ENCODE measurements at regions not wholly inside any gene's neighbourhood (a gene's known extent, or its start where the extent isn't known, plus 50 kb on each side); places are given as distances from the start of the nearest gene placed in this dataset.

- TF ChIP-seq EZH2phosphoT487 (IDR thresholded peaks at IDR 0.05; ENCODE audit: low read depth, severe bottlenecking, unreplicated experiment) (no peak), CTCF (IDR thresholded peaks at IDR 0.05; ENCODE audit: poor library complexity) (no peak), EZH2 (IDR thresholded peaks at IDR 0.05; ENCODE audit: borderline replicate concordance) (no peak)
- Histone ChIP-seq H3K9me2 (replicated peaks; ENCODE audit: insufficient read depth) (no peaks in the 10 kb centered on the region), H3K4me1 (ENCODE audit: insufficient read depth) (peaks cover 7% of the 10 kb centered on the region), H3K36me3 (replicated peaks; ENCODE audit: insufficient read depth, low read depth) (no peaks in the 10 kb centered on the region), H3K27ac (peak overlapping the region; percentile 72), H3K4me2 (peak overlapping the region; percentile 21), H3K79me2 (no peaks in the 10 kb centered on the region), H4K20me1 (ENCODE audit: insufficient read depth, poor library complexity, severe bottlenecking) (no peaks in the 10 kb centered on the region), H3K4me3 (no peak overlapping the region), H3K9me3 (ENCODE audit: low read depth) (no peaks in the 10 kb centered on the region), H2AFZ (no peak overlapping the region), H3K27me3 (no peaks in the 10 kb centered on the region)
- 85% methylated on average over 6 of the region's 6 CpGs for WGBS (ENCODE audit: low lambda C conversion rate, missing lambda C conversion rate)
- DNase-seq (ENCODE audit: low spot score) = no peak
Observed at GRCh38 chr6:25192590-25193459, 86.3 kb upstream of the CARMIL1 start.

GRCh38 chr6:25193460-25194171, 85.6 kb upstream of the CARMIL1 start:
- Histone ChIP-seq H3K36me3 (replicated peaks; ENCODE audit: insufficient read depth, low read depth) (no peaks in the 10 kb centered on the region), H4K20me1 (ENCODE audit: insufficient read depth, poor library complexity, severe bottlenecking) (no peaks in the 10 kb centered on the region), H3K9me3 (ENCODE audit: low read depth) (no peaks in the 10 kb centered on the region), H3K27me3 (no peaks in the 10 kb centered on the region), H2AFZ (no peak overlapping the region), H3K27ac (peak overlapping the region; percentile 72), H3K9me2 (replicated peaks; ENCODE audit: insufficient read depth) (no peaks in the 10 kb centered on the region), H3K4me3 (no peak overlapping the region), H3K4me2 (peak overlapping the region; percentile 21), H3K4me1 (ENCODE audit: insufficient read depth) (peaks cover 7% of the 10 kb centered on the region), H3K79me2 (no peaks in the 10 kb centered on the region)
- WGBS (ENCODE audit: low lambda C conversion rate, missing lambda C conversion rate) = 60% methylated on average over 5 of the region's 6 CpGs
- DNase-seq (ENCODE audit: low spot score) = peak; percentile 56
- TF ChIP-seq CTCF (IDR thresholded peaks at IDR 0.05; ENCODE audit: poor library complexity) (no peak), EZH2phosphoT487 (IDR thresholded peaks at IDR 0.05; ENCODE audit: low read depth, severe bottlenecking, unreplicated experiment) (no peak), EZH2 (IDR thresholded peaks at IDR 0.05; ENCODE audit: borderline replicate concordance) (no peak)

GRCh38 chr6:25194172-25194678, 84.9 kb upstream of the CARMIL1 start:
- H3K27ac ChIP-seq = peak overlapping the region; percentile 15
- TF ChIP-seq EZH2phosphoT487 (IDR thresholded peaks at IDR 0.05; ENCODE audit: low read depth, severe bottlenecking, unreplicated experiment) (no peak), CTCF (IDR thresholded peaks at IDR 0.05; ENCODE audit: poor library complexity) (no peak), EZH2 (IDR thresholded peaks at IDR 0.05; ENCODE audit: borderline replicate concordance) (no peak)
- H3K36me3 ChIP-seq (replicated peaks; ENCODE audit: insufficient read depth, low read depth) = no peaks in the 10 kb centered on the region
- H3K9me3 ChIP-seq (ENCODE audit: low read depth) = no peaks in the 10 kb centered on the region
- no peak overlapping the region for H3K4me2 ChIP-seq
- H3K4me3 ChIP-seq = no peak overlapping the region
- WGBS (ENCODE audit: low lambda C conversion rate, missing lambda C conversion rate) = 86% methylated on average over 8 of the region's 8 CpGs
- no peaks in the 10 kb centered on the region for H3K79me2 ChIP-seq
- no peaks in the 10 kb centered on the region for H3K27me3 ChIP-seq
- H2AFZ ChIP-seq = no peak overlapping the region
- no peaks in the 10 kb centered on the region for H4K20me1 ChIP-seq (ENCODE audit: insufficient read depth, poor library complexity, severe bottlenecking)
- peaks cover 7% of the 10 kb centered on the region for H3K4me1 ChIP-seq (ENCODE audit: insufficient read depth)
- H3K9me2 ChIP-seq (replicated peaks; ENCODE audit: insufficient read depth) = no peaks in the 10 kb centered on the region
- DNase-seq (ENCODE audit: low spot score) = no peak

Data from hepatocyte (in vitro differentiated cells).